ENCODE measurements at regions not wholly inside any gene's neighbourhood (a gene's known extent, or its start where the extent isn't known, plus 50 kb on each side); places are given as distances from the start of the nearest gene placed in this dataset.

DNA sequence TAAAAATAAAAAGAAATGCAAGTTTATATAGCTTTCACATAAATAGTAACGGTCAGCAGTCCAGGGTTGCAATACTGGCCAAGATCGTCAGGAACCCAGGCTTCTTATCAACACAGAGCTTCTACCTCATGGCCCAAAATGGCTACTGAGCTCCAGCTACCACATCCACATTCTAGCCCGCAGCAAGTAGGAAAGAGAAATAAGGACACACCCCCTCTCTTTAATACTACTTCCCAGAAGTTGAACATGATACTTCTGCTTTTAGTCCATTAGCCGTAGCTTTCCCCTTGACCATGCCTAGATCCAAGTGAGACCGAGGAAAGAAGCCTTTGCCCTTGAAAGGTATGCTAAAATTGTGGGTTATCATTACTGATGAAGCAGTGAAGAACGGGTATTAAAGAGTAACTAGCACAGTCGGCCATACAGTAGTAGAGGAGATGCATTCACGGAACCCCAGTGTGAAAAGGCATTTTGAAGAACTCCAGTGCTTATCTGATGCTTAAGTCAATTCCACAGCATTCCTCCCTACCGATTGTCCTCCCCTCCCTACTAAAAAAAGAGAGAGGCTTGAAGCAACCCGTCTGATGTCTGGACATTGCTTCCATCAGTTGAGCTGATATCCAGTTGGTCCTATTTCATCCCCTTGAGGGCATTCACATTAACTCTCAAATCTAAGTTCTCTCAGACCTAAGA, 226.9 kb upstream of the RREB1 start:
- TF ChIP-seq, protein P1, sequence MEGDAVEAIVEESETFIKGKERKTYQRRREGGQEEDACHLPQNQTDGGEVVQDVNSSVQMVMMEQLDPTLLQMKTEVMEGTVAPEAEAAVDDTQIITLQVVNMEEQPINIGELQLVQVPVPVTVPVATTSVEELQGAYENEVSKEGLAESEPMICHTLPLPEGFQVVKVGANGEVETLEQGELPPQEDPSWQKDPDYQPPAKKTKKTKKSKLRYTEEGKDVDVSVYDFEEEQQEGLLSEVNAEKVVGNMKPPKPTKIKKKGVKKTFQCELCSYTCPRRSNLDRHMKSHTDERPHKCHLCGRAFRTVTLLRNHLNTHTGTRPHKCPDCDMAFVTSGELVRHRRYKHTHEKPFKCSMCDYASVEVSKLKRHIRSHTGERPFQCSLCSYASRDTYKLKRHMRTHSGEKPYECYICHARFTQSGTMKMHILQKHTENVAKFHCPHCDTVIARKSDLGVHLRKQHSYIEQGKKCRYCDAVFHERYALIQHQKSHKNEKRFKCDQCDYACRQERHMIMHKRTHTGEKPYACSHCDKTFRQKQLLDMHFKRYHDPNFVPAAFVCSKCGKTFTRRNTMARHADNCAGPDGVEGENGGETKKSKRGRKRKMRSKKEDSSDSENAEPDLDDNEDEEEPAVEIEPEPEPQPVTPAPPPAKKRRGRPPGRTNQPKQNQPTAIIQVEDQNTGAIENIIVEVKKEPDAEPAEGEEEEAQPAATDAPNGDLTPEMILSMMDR (IDR thresholded peaks at IDR 0.05; ENCODE audit: unreplicated experiment) = no peak

DNA sequence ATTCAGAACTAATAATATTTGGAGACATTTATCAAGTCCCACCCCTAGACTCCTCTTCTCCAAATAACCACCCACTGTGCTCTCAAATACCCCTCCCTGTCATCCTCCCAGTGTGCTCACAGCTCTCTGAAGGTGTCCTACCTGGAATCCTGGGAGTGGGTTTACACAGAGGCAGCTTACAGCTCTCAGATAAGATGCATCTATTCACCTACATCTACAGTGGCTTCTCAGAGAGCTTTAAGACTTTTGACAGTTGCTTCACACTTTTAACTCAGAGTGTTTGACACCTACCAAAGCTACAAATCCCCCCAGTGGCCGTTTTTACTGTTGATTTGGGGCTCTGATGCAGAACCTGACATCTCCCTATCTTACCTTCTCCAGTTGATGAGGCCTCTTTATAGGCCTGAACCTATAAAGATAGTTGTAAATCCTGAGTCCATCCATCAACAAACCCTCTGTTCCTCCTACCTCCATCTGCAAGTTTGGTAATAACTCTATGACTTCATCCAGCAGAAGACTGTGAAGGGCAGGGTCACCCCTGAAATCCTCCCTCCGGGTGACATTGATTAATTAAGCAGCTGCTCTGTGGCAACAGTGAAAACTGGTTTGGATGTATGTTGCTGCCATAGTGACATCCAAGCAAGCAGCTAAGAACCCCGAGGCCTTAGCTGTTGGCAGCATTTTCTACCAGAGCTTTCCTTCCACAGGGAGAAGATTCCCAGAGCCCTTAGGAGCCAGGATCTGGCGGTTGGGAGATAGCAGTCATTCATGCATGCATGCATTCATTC, 226.1 kb upstream of the RREB1 start:
- peaks cover 11% of the 10 kb centered on the region for H3K4me1 Mint-ChIP-seq

More for the DNA sequence above, 226.9 kb upstream of the RREB1 start:
- Mint-ChIP-seq H3K4me1 (peaks cover 7% of the 10 kb centered on the region), H3K27me3 (ENCODE audit: low read depth) (no peaks in the 10 kb centered on the region), H3K27ac (no peak overlapping the region), H3K36me3 (no peaks in the 10 kb centered on the region), H3K9me3 (no peaks in the 10 kb centered on the region), H3K4me3 (no peak overlapping the region)
- DNase-seq (ENCODE audit: low spot score in 2 of 2, unreplicated experiment in 2 of 2) = no peak

GRCh38 chr6:6882592-6882991, 225.2 kb upstream of the RREB1 start:
- H3K4me1 Mint-ChIP-seq = peaks cover 11% of the 10 kb centered on the region
- DNase-seq (ENCODE audit: low spot score in 2 of 2, unreplicated experiment in 2 of 2) = no peak
- TF ChIP-seq, protein P1 (IDR thresholded peaks at IDR 0.05; ENCODE audit: unreplicated experiment) = no peak
- no peaks in the 10 kb centered on the region for H3K9me3 Mint-ChIP-seq
- no peak overlapping the region for H3K4me3 Mint-ChIP-seq
- H3K36me3 Mint-ChIP-seq = no peaks in the 10 kb centered on the region
- H3K27ac Mint-ChIP-seq = no peak overlapping the region
- no peaks in the 10 kb centered on the region for H3K27me3 Mint-ChIP-seq (ENCODE audit: low read depth)

More for the DNA sequence above, 226.1 kb upstream of the RREB1 start:
- H3K27ac Mint-ChIP-seq = no peak overlapping the region
- TF ChIP-seq, protein P1 (IDR thresholded peaks at IDR 0.05; ENCODE audit: unreplicated experiment) = no peak
- H3K9me3 Mint-ChIP-seq = no peaks in the 10 kb centered on the region
- DNase-seq (ENCODE audit: low spot score in 2 of 2, unreplicated experiment in 2 of 2) = no peak
- H3K36me3 Mint-ChIP-seq = no peaks in the 10 kb centered on the region
- no peaks in the 10 kb centered on the region for H3K27me3 Mint-ChIP-seq (ENCODE audit: low read depth)
- H3K4me3 Mint-ChIP-seq = no peak overlapping the region

DNA sequence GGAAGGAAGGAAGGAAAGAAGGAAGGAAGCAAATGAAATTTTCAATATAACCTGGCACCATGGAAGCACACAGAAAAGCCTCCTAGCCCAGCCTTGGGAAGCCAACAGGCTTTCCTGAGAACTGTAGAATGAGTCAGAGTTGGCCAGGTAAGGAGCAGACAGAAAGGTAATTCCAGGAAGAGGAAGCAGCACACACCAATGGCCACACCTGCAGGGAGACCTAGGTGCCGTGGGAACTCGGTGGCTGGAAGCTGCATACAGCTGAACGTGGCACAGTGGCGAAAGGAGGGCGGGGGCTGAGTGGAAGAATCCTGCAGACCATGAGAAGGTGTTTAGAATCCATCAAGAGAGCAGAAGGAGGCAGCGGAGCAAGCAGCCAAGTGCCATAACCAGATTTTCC, 224.8 kb upstream of the RREB1 start:
- Mint-ChIP-seq H3K4me1 (peaks cover 11% of the 10 kb centered on the region), H3K27me3 (ENCODE audit: low read depth) (no peaks in the 10 kb centered on the region), H3K36me3 (no peaks in the 10 kb centered on the region), H3K9me3 (no peaks in the 10 kb centered on the region), H3K27ac (no peak overlapping the region), H3K4me3 (no peak overlapping the region)
- no peak for DNase-seq (ENCODE audit: low spot score in 2 of 2, unreplicated experiment in 2 of 2)
- TF ChIP-seq, protein P1 (IDR thresholded peaks at IDR 0.05; ENCODE audit: unreplicated experiment) = no peak

GRCh38 chr6:6884193-6884627, 223.6 kb upstream of the RREB1 start:
- Mint-ChIP-seq H3K9me3 (no peaks in the 10 kb centered on the region), H3K36me3 (no peaks in the 10 kb centered on the region), H3K27ac (no peak overlapping the region), H3K27me3 (ENCODE audit: low read depth) (no peaks in the 10 kb centered on the region), H3K4me3 (no peak overlapping the region), H3K4me1 (peaks cover 11% of the 10 kb centered on the region)
- no peak for DNase-seq (ENCODE audit: low spot score in 2 of 2, unreplicated experiment in 2 of 2)
- TF ChIP-seq, protein P1 (IDR thresholded peaks at IDR 0.05; ENCODE audit: unreplicated experiment) = no peak
